ENCODE measurements at regions not wholly inside any gene's neighbourhood (a gene's known extent, or its start where the extent isn't known, plus 50 kb on each side); places are given as distances from the start of the nearest gene placed in this dataset.

DNA sequence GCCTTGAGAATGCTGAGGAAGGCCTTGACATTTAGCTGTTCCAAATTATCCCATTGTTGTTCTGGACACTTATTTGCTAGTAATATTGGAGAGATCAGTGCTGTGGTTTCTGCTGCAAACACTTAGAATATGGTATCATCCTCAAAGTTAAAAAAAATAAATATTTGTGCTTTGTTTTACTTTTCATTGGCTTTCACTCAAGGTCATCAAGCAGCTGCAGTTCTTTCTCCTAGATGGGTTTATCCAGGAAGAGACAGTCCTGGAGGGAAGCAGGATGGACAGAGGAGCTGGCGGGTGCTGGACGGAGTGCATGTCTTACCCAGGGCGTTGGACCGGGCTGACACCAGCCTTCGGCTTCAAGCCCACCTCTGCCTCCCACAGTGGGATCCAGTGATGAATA is 193.6 kb downstream of the MTRR start:
- no peaks in the 10 kb centered on the region for H3K23me2 ChIP-seq (ENCODE audit: low read depth, low read length)
- no peak overlapping the region for H4K91ac ChIP-seq (replicated peaks; ENCODE audit: insufficient read length, low read length)
- TF ChIP-seq CHD2 (IDR thresholded peaks at IDR 0.05; ENCODE audit: low read length) = no peak
- no peaks in the 10 kb centered on the region for H3K36me3 ChIP-seq (ENCODE audit: control insufficient read depth in 2 of 4, insufficient read depth in 4 of 4, low read length in 3 of 4)
- H4K5ac ChIP-seq (ENCODE audit: insufficient read length, low read depth, low read length) = no peak overlapping the region
- WGBS, 2 experiments (ENCODE audit: extremely low coverage in 1 of 2, insufficient coverage in 1 of 2, insufficient read length in 1 of 2, insufficient replicate concordance in 2 of 2, low coverage in 1 of 2, low lambda C conversion rate in 2 of 2, missing lambda C conversion rate in 1 of 2) = 95% methylated on average over 5 of the region's 5 CpGs; no CpG with 5 or more reads in 1 of the 2 experiments
- no peak overlapping the region for H3K9ac ChIP-seq (replicated peaks in 1 of 4; ENCODE audit: extremely low read depth in 1 of 4, low read depth in 3 of 4, low read length in 3 of 4)
- H3K79me2 ChIP-seq (ENCODE audit: control insufficient read depth in 1 of 2, insufficient read depth in 2 of 2, low read length in 2 of 2) = no peaks in the 10 kb centered on the region
- H3K14ac ChIP-seq (ENCODE audit: insufficient read length) = no peak overlapping the region
- H2BK20ac ChIP-seq (ENCODE audit: low read length) = no peak overlapping the region
- CTCF ChIA-PET (ENCODE audit: partially characterized antibody) = interaction anchor here (0.7 to 1.0 kb wide), 2 partner anchors 133 to 778 kb away, joined by 3 read pairs; no protein-coding TSS in a partner anchor
- H2BK5ac ChIP-seq (ENCODE audit: low read depth, low read length) = no peak overlapping the region
- no peak overlapping the region for H2AK5ac ChIP-seq (ENCODE audit: low read depth, low read length)
- H3K27me3 ChIP-seq (replicated peaks in 1 of 4; ENCODE audit: control insufficient read depth in 3 of 4, extremely low read depth in 1 of 4, insufficient read depth in 3 of 4, low read length in 3 of 4) = no peaks in the 10 kb centered on the region
- no peak overlapping the region for H2AFZ ChIP-seq (ENCODE audit: low read length)
- H3K4me2 ChIP-seq (ENCODE audit: insufficient read depth in 1 of 2, low read depth in 2 of 2, low read length in 2 of 2) = no peak overlapping the region
- H3K23ac ChIP-seq (ENCODE audit: insufficient read length) = no peak overlapping the region
- no peaks in the 10 kb centered on the region; the same call in 1 of the 2 replicates for H3K79me1 ChIP-seq (ENCODE audit: low read depth, low read length)
- H3K4ac ChIP-seq (replicated peaks; ENCODE audit: insufficient read length, low read depth, low read length) = no peak overlapping the region
- H3K4me1 ChIP-seq (replicated peaks in 1 of 4; ENCODE audit: control insufficient read depth in 3 of 4, insufficient read depth in 4 of 4, low read length in 3 of 4) = peaks cover 5 to 12% (median 9%) of the 10 kb centered on the region in 4 experiments
- POLR2A ChIA-PET (ENCODE audit: partially characterized antibody) = no interaction called here
- no peak for DNase-seq (ENCODE audit: low read depth in 1 of 2, low spot score in 2 of 2)
- no peak overlapping the region for H2BK120ac ChIP-seq (replicated peaks; ENCODE audit: low read depth, low read length)
- H4K20me1 ChIP-seq (replicated peaks in 1 of 2; ENCODE audit: control insufficient read depth in 1 of 2, insufficient read depth in 2 of 2, low read length in 2 of 2) = no peaks in the 10 kb centered on the region
- no peak overlapping the region for H3K27ac ChIP-seq (ENCODE audit: low read depth, low read length)
- no peak for FAIRE-seq
- H2BK15ac ChIP-seq (ENCODE audit: low read length) = no peak overlapping the region
- no peak overlapping the region for H4K8ac ChIP-seq (ENCODE audit: extremely low read depth, insufficient read depth, low read length)
- H3K9me3 ChIP-seq (ENCODE audit: insufficient read depth in 2 of 2, low read depth in 1 of 2, low read length in 1 of 2) = no peaks in the 10 kb centered on the region
- no peak overlapping the region for H3K18ac ChIP-seq (ENCODE audit: extremely low read depth, low read length)
- no peak overlapping the region for H3K56ac ChIP-seq (replicated peaks; ENCODE audit: insufficient read length, low read depth, low read length)
- H2BK12ac ChIP-seq (ENCODE audit: low read depth, low read length) = no peak overlapping the region
- H3K4me3 ChIP-seq (ENCODE audit: extremely low read depth in 1 of 4, insufficient read depth in 2 of 4, low read depth in 3 of 4, low read length in 4 of 4) = no peak overlapping the region

Data from H1 (cell line).